SU-DHL-6 (cell line): ENCODE measurements at regions not wholly inside any gene's neighbourhood (a gene's known extent, or its start where the extent isn't known, plus 50 kb on each side); places are given as distances from the start of the nearest gene placed in this dataset.

Experiments used
- CTCF ChIP-seq: fragments of 200-600 bp; sonication (generic); IDR thresholded peaks from one replicate; pipeline ENCODE4 v1.5.1; 2017; ENCODE audit warnings: antibody characterized with exemption, mild to moderate bottlenecking, low read length, moderate library complexity; ENCODE audit not compliant: insufficient read depth, poor library complexity, severe bottlenecking
- EZH2phosphoT487 ChIP-seq: fragments of 200-600 bp; sonication (generic), shearing (Covaris generic); conservative IDR thresholded peaks from 2 replicates; pipeline ENCODE4 v1.6.1; 2018; ENCODE audit warnings: mild to moderate bottlenecking, antibody characterized with exemption, low read length, moderate library complexity, mixed read lengths

DNA sequence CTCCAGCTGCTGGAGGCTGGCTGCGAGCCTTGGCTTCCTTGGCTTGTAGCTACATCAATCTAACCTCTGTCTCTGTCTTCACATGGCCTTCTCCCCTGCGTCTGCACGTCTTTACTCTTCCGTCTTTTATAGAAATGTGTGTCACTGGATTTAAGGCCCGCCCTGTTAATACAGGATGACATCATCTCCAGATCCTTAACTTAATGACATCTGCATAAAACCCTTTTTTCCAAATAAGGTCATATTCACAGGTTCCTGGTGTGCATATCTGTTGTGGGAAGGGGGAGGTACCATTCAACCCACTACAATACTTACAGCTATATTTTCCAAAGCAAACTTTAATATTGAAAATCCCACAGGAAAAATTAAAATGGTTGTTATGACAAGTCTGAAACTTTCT lies 165.3 kb upstream of the FOXD3 start:
- no peak for TF ChIP-seq CTCF
- TF ChIP-seq EZH2phosphoT487 = no peak
